BLaER1 (cell line): ENCODE measurements at regions not wholly inside any gene's neighbourhood (a gene's known extent, or its start where the extent isn't known, plus 50 kb on each side); places are given as distances from the start of the nearest gene placed in this dataset.

Experiments
- H3K27ac ChIP-seq: shearing (Covaris generic); formaldehyde crosslinking; 2 replicates; pipeline ENCODE4 v1.8.1; 2022
- H3K27me3 ChIP-seq: shearing (Covaris generic); formaldehyde crosslinking; 2 replicates; pipeline ENCODE4 v1.8.1; 2022
- H3K36me3 ChIP-seq: shearing (Covaris generic); formaldehyde crosslinking; 2 replicates; pipeline ENCODE4 v1.8.1; 2022
- H3K4me1 ChIP-seq: shearing (Covaris generic); formaldehyde crosslinking; 2 replicates; pipeline ENCODE4 v1.8.1; 2022
- H3K4me2 ChIP-seq: shearing (Covaris generic); formaldehyde crosslinking; 2 replicates; pipeline ENCODE4 v1.8.1; 2022
- H3K4me3 ChIP-seq: shearing (Covaris generic); formaldehyde crosslinking; 2 replicates; pipeline ENCODE4 v1.8.1; 2022
- H3K9ac ChIP-seq: shearing (Covaris generic); formaldehyde crosslinking; 2 replicates; pipeline ENCODE4 v1.8.1; 2022
- H3K9me3 ChIP-seq: shearing (Covaris generic); formaldehyde crosslinking; 2 replicates; pipeline ENCODE4 v1.8.1; 2022
- H4K20me1 ChIP-seq: shearing (Covaris generic); formaldehyde crosslinking; 2 replicates; pipeline ENCODE4 v1.8.1; 2022
- Cebpa-rat ChIP-seq: shearing (Covaris generic); IDR thresholded peaks from 2 replicates; pipeline ENCODE4 v1.8.1; 2022

- no peak overlapping the region for H3K4me3 ChIP-seq
- no peaks in the 10 kb centered on the region for H4K20me1 ChIP-seq
- no peak overlapping the region for H3K27ac ChIP-seq
- H3K9ac ChIP-seq: no peak overlapping the region
- peaks cover 6% of the 10 kb centered on the region; the same call in 1 of the 2 replicates for H3K4me1 ChIP-seq
- H3K27me3 ChIP-seq: no peaks in the 10 kb centered on the region
- no peak overlapping the region for H3K4me2 ChIP-seq
- no peaks in the 10 kb centered on the region for H3K36me3 ChIP-seq
- no peaks in the 10 kb centered on the region for H3K9me3 ChIP-seq
- no peak for TF ChIP-seq Cebpa-rat
Measured at GRCh38 chr10:29950391-29950790, 109.0 kb downstream of the JCAD start.

- Histone ChIP-seq H3K27ac (no peak overlapping the region), H3K36me3 (no peaks in the 10 kb centered on the region), H3K4me1 (peaks cover 6% of the 10 kb centered on the region; the same call in 1 of the 2 replicates), H3K4me3 (no peak overlapping the region), H3K9me3 (no peaks in the 10 kb centered on the region), H4K20me1 (no peaks in the 10 kb centered on the region), H3K4me2 (no peak overlapping the region), H3K9ac (no peak overlapping the region), H3K27me3 (no peaks in the 10 kb centered on the region)
- no peak for TF ChIP-seq Cebpa-rat
Measured at GRCh38 chr10:29949411-29950011, 109.9 kb downstream of the JCAD start.

- Histone ChIP-seq H3K4me3 (no peak overlapping the region), H3K4me1 (peaks cover 6% of the 10 kb centered on the region; the same call in 1 of the 2 replicates), H3K9ac (no peak overlapping the region), H3K27ac (no peak overlapping the region), H4K20me1 (no peaks in the 10 kb centered on the region), H3K36me3 (no peaks in the 10 kb centered on the region), H3K4me2 (no peak overlapping the region), H3K27me3 (no peaks in the 10 kb centered on the region), H3K9me3 (no peaks in the 10 kb centered on the region)
- TF ChIP-seq Cebpa-rat: no peak
Measured at GRCh38 chr10:29948881-29949355, 110.5 kb downstream of the JCAD start.

GRCh38 chr10:29947701-29948060, 111.7 kb downstream of the JCAD start:
- Histone ChIP-seq H3K27ac (no peak overlapping the region), H3K4me3 (no peak overlapping the region), H3K9me3 (no peaks in the 10 kb centered on the region), H3K9ac (no peak overlapping the region), H3K27me3 (no peaks in the 10 kb centered on the region), H3K4me2 (no peak overlapping the region), H3K36me3 (no peaks in the 10 kb centered on the region), H3K4me1 (peaks cover 6% of the 10 kb centered on the region; the same call in 1 of the 2 replicates), H4K20me1 (no peaks in the 10 kb centered on the region)
- TF ChIP-seq Cebpa-rat: no peak

- Histone ChIP-seq H3K36me3 (no peaks in the 10 kb centered on the region), H3K4me3 (no peak overlapping the region), H3K9ac (no peak overlapping the region), H3K4me2 (no peak overlapping the region), H3K27ac (no peak overlapping the region), H3K4me1 (peaks cover 6% of the 10 kb centered on the region; the same call in 1 of the 2 replicates), H4K20me1 (no peaks in the 10 kb centered on the region), H3K27me3 (no peaks in the 10 kb centered on the region), H3K9me3 (no peaks in the 10 kb centered on the region)
- no peak for TF ChIP-seq Cebpa-rat
Measured at GRCh38 chr10:29946953-29947700, 112.3 kb downstream of the JCAD start.

GRCh38 chr10:29946614-29946952, 112.8 kb downstream of the JCAD start:
- no peak overlapping the region for H3K4me3 ChIP-seq

GRCh38 chr10:29941476-29941875, 117.9 kb downstream of the JCAD start:
- Histone ChIP-seq H3K27me3 (no peaks in the 10 kb centered on the region), H3K4me2 (no peak overlapping the region), H3K4me3 (no peak overlapping the region), H3K4me1 (no peaks in the 10 kb centered on the region), H3K9ac (no peak overlapping the region), H3K36me3 (no peaks in the 10 kb centered on the region), H3K9me3 (no peaks in the 10 kb centered on the region), H4K20me1 (no peaks in the 10 kb centered on the region), H3K27ac (no peak overlapping the region)
- no peak for TF ChIP-seq Cebpa-rat

More at GRCh38 chr10:29946614-29946952, 112.8 kb downstream of the JCAD start:
- Histone ChIP-seq H3K4me2 (no peak overlapping the region), H3K27ac (no peak overlapping the region), H3K4me1 (peaks cover 6% of the 10 kb centered on the region; the same call in 1 of the 2 replicates), H3K9me3 (no peaks in the 10 kb centered on the region), H4K20me1 (no peaks in the 10 kb centered on the region), H3K36me3 (no peaks in the 10 kb centered on the region), H3K27me3 (no peaks in the 10 kb centered on the region), H3K9ac (no peak overlapping the region)
- TF ChIP-seq Cebpa-rat: no peak

- Histone ChIP-seq H4K20me1 (no peaks in the 10 kb centered on the region), H3K9me3 (peaks cover 25% of the 10 kb centered on the region), H3K4me3 (no peak overlapping the region), H3K36me3 (no peaks in the 10 kb centered on the region), H3K4me1 (peaks cover 10% of the 10 kb centered on the region), H3K4me2 (no peak overlapping the region), H3K9ac (no peak overlapping the region), H3K27me3 (no peaks in the 10 kb centered on the region), H3K27ac (no peak overlapping the region)
- no peak for TF ChIP-seq Cebpa-rat
Measured at GRCh38 chr10:29932991-29933390, 126.4 kb downstream of the JCAD start.

GRCh38 chr10:29931833-29932232, 127.6 kb downstream of the JCAD start:
- peaks cover 36% of the 10 kb centered on the region for H3K9me3 ChIP-seq
- H3K27me3 ChIP-seq: no peaks in the 10 kb centered on the region
- H3K27ac ChIP-seq: no peak overlapping the region
- H3K9ac ChIP-seq: no peak overlapping the region
- no peak for TF ChIP-seq Cebpa-rat
- H3K4me3 ChIP-seq: no peak overlapping the region
- H3K36me3 ChIP-seq: no peaks in the 10 kb centered on the region
- no peak overlapping the region for H3K4me2 ChIP-seq
- no peaks in the 10 kb centered on the region for H4K20me1 ChIP-seq
- peaks cover 10% of the 10 kb centered on the region for H3K4me1 ChIP-seq

- H3K27ac ChIP-seq: no peak overlapping the region
- no peak overlapping the region for H3K4me3 ChIP-seq
Measured at GRCh38 chr10:29929006-29929405, 130.4 kb downstream of the JCAD start.

More at GRCh38 chr10:29929006-29929405, 130.4 kb downstream of the JCAD start:
- Histone ChIP-seq H3K36me3 (no peaks in the 10 kb centered on the region), H3K4me1 (peaks cover 6% of the 10 kb centered on the region), H4K20me1 (no peaks in the 10 kb centered on the region), H3K9me3 (peaks cover 58% of the 10 kb centered on the region), H3K4me2 (no peak overlapping the region), H3K27me3 (no peaks in the 10 kb centered on the region; the same call in 1 of the 2 replicates), H3K9ac (no peak overlapping the region)
- TF ChIP-seq Cebpa-rat: no peak
